Kidney glomerular epithelial cell (primary cell): ENCODE measurements at regions not wholly inside any gene's neighbourhood (a gene's known extent, or its start where the extent isn't known, plus 50 kb on each side); places are given as distances from the start of the nearest gene placed in this dataset.
"Not testable (repeated sequence)": the region's sequence is repeated elsewhere in the genome, so short reads cannot be mapped to it uniquely, and the experiment has no call there.

Experiments used
- DNase-seq: peaks from one replicate; lab custom pipeline; 2025; lab: John Stamatoyannopoulos, UW

GRCh38 chr13:60214213-60215055, 50.7 kb upstream of the DIAPH3 start:
- no peak for DNase-seq

GRCh38 chr13:60220072-60220471, 56.3 kb upstream of the DIAPH3 start:
- no peak for DNase-seq

DNA sequence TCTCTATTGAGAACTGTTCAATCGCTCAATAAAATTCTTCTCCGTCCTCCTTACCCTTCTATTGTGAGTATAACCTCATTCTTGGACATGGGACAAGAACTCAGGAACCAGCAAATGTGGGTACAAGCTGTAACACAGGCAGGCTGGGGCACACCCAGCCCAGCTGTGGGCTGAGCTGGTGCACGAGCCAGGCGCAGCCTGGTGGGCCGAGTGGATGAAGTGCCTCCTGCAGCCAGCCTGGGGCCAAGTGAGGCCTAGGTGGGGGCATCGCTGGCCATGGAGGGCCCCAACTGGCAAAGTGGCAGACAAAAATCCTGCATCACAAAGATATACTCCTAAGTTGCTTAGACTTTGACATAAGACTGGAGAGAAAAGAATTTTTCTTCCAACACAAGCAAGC, 57.9 kb upstream of the DIAPH3 start:
- DNase-seq: no peak

DNA sequence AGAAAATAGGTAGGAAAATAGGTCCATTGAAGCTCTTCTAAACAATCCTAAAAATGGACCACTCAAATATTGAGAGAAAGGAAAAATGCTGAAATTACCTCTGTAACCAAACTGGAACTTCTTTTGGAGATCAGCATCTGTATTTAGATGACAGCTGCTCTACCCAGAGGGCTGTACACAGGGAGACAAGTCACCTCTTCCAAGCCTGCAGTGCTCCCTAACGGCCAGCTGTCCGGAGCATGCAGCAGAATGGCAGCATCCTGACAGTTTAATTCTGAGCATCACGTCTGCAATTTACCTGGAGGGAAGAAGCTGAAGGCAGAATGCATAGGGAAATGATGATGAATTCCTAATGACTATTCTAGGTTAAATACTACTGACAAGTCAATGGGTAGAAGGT, 62.8 kb upstream of the DIAPH3 start:
- DNase-seq: peak; percentile 11

- no peak for DNase-seq
Measured at GRCh38 chr13:60227158-60227557, 63.4 kb upstream of the DIAPH3 start.

DNA sequence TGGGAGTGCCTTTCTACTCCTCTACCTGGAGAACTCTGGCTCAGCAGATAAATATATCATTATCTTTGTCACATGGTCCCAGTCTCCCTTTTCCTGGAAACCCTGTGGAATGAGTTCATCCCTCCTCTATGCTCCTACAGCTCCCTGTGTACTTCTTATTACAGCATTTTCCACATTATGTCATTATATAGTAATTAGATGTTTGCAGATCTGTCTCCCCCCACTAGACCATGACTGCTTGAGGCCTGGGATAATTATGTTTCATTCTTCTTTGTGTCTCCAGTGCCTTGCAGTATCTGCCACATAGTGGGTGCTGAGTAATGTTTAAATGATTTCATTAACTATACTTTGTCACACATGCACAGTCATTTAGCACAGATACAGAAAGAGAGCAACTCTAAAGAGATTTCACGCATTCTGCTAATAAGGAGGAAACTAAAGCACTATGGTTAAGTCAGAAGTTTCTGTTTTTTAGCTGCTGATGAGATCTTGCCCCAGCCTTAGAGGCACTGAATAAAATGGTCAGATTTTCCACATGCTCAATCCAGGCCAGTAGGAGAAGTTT, 66.1 kb upstream of the DIAPH3 start:
- DNase-seq: peak; percentile 76

DNA sequence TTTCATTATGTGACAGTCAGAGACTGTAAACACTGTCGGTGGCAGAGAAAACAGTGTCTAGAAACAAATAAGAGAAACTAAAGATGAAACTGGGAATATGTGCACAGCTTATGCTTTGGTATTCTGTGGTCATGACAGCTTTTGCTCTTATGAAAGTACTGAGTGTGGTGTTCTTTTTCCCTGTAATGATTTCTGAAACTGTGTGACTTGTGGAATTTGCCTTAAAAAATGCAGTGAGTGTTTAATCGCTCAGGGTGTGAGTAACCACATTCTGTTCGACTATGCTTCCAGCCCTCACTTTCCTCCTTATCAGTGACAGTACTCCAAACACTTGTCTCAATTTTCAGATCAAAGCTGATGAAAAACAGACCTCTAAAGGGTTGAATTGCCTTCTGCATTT, 66.9 kb upstream of the DIAPH3 start:
- peak; percentile 92 for DNase-seq

DNA sequence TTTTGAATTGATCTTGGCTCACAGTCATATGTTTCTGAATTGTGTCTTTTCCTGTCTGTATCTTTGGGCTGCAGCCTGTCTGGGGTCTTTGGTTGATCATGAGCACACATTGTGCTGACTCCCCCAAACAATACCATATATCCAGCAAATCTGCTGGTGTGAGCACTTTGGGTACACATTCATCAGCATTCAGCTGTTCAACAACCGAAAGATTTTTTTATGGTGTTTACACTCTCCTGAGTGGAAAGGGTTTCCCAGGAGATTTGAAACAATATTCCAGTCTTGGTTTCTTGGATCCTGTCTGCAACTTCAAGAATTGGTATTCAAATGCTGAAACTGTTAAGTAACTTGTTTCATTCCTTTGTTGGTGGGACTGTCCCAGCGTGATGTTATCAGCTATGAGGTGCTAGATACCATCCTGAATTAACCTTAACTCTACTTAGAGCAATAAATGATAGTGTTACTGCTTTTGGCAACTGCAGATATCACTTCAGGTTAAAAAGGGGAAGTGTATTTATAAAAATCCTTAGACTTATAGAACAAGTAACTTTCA, 78.4 kb upstream of the DIAPH3 start:
- DNase-seq: no peak

GRCh38 chr13:60244381-60244780, 80.7 kb upstream of the DIAPH3 start:
- DNase-seq: no peak

DNA sequence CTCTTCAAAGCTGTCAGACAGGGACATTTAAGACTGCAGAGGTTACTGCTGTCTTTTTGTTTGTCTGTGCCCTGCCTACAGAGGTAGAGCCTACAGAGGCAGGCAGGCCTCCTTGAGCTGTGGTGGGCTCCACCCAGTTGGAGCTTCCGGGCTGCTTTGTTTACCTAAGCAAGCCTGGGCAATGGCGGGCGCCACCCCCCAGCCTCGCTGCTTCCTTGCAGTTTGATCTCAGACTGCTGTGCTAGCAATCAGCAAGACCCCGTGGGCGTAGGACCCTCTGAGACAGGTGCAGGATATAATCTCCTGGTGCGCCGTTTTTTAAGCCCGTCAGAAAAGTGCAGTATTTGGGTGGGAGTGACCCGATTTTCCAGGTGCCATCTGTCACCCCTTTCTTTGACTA, 87.7 kb upstream of the DIAPH3 start:
- DNase-seq: not testable (repeated sequence)

GRCh38 chr13:60258349-60258748, 94.6 kb upstream of the DIAPH3 start:
- DNase-seq: no peak

GRCh38 chr13:60260440-60260839, 96.7 kb upstream of the DIAPH3 start:
- DNase-seq: no peak

- no peak for DNase-seq
Measured at GRCh38 chr13:60261432-60262351, 98.0 kb upstream of the DIAPH3 start.

DNA sequence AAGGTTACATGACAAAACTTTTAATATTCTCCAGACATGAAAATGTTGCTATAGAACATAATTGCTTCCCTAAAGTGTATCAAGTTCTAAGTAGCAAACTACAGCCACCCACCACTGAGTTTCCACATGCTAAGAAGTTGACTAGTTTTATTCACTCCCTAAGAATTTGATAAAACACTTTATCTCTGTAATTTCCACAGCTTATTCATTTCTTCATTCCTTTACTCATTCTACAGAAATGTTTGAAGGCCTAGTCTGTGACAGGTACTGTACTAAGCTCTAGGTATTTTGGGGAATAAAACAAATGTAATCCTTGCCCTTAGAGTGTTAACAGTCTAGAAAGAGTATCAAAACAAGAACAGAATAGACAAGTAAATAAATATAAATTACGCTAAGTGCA, 101.8 kb upstream of the DIAPH3 start:
- no peak for DNase-seq

- DNase-seq: no peak
Measured at GRCh38 chr13:60267498-60268202, 103.9 kb upstream of the DIAPH3 start.

GRCh38 chr13:60268203-60268555, 104.5 kb upstream of the DIAPH3 start:
- no peak for DNase-seq

- no peak for DNase-seq
Measured at GRCh38 chr13:60273971-60274527, 110.3 kb upstream of the DIAPH3 start.

- DNase-seq: no peak
Measured at GRCh38 chr13:60274655-60275054, 110.9 kb upstream of the DIAPH3 start.

DNA sequence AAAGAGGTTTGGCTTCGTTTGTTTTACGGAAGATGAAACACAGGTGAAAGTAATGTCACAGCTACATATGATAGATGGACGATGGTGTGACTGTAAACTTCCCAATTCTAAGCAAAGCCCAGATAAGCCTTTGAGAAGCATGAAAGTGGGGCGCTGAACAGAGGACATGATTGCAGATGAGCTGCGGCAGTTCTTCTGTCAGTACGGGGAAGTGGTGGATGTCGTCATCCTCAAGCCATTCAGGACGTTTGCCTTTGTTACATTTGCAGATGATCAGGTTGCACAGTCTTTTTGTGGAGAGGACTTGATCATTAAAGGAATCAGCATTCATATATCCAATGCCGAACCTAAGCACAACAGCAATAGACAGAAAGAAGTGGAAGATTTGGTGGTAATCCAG, 111.5 kb upstream of the DIAPH3 start:
- DNase-seq: no peak

DNA sequence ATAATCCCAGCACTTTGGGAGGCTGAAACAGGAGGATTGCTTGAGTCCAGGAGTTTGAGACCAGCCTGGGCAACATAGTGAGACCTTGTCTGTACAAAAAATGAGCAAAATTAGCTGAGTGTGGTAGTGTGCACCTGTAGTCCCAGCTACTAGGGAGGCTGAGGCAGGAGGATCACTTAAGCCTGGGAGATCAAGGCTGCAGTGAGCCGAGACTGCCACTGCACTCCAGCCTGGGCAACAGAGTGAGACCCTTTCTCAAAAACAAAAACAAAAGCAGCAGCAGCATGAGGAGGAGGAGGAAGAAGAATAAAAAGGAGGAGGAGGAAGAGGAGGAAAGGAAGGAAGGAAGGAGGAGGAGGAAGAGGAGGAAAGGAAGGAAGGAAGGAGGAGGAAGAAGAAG, 116.5 kb upstream of the TDRD3 start:
- DNase-seq: not testable (repeated sequence)

DNA sequence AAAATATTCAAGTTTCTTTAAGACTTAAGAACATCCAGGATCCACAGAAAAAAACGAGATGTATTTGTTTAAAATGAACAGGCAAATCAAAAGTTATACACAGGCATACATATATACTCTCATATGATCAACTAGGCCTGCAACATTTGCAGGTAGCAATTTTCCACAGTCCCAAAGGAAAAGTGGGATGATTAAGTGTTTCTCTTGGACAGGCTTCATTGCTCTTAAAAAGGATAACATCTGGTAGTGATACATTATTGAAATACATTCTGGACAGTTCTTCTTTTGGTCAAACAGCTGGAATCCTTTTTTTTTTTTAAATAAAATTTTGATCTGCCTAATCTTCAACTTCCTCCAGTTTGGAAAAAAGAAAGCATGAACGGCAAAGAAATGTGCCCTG, 114.8 kb upstream of the TDRD3 start:
- DNase-seq: no peak

- DNase-seq: no peak
Measured at GRCh38 chr13:60282708-60283107, 114.3 kb upstream of the TDRD3 start.
